AG04449 (cell line): ENCODE measurements at regions not wholly inside any gene's neighbourhood (a gene's known extent, or its start where the extent isn't known, plus 50 kb on each side); places are given as distances from the start of the nearest gene placed in this dataset.
A peak's percentile ranks its signal among the peaks of the same experiment; 100 is the strongest.
"Not testable (repeated sequence)": the region's sequence is repeated elsewhere in the genome, so short reads cannot be mapped to it uniquely, and the experiment has no call there.

Experiments used
- CTCF ChIA-PET: fragments of 350-600 bp; formaldehyde crosslinking; extraction: SDS; loops from one replicate; lab custom pipeline; 2021; ENCODE audit warnings: antibody characterized with exemption; lab: Yijun Ruan, JAX
- POLR2A ChIA-PET: fragments of 400-600, 350-600 bp; formaldehyde crosslinking; extraction: SDS; loops from one replicate; lab custom pipeline; 2020; ENCODE audit warnings: antibody characterized with exemption, inconsistent platforms; lab: Yijun Ruan, JAX
- DNase-seq: peaks from one replicate; pipeline ENCODE4 v3.0.0-alpha.2; 2010; ENCODE audit warnings: low read depth, low spot score
- H3K4me3 ChIP-seq: 2 replicates; pipeline ENCODE4 v1.5.1; 2011; ENCODE audit warnings: low read depth, mild to moderate bottlenecking, control low read depth, low read length
- CTCF ChIP-seq: IDR thresholded peaks from one replicate; pipeline ENCODE4 v1.5.1; 2011; ENCODE audit warnings: mild to moderate bottlenecking, moderate library complexity, low read length, control low read depth, inconsistent platforms; ENCODE audit not compliant: insufficient read depth; ENCODE audit errors: missing control alignments

GRCh38 chr17:83205387-83206035, 126.1 kb downstream of the METRNL start:
- TF ChIP-seq CTCF: peak; percentile 14
- POLR2A ChIA-PET, CTCF ChIA-PET, H3K4me3 ChIP-seq, DNase-seq: not testable (repeated sequence)

GRCh38 chr17:83206036-83206394, 126.6 kb downstream of the METRNL start:
- POLR2A ChIA-PET, H3K4me3 ChIP-seq, DNase-seq: not testable (repeated sequence)
- CTCF ChIA-PET: interaction anchor here (0.9 kb wide), 1 partner anchor 425 kb away, joined by 6 read pairs; no protein-coding TSS in a partner anchor

- H3K4me3 ChIP-seq, POLR2A ChIA-PET, DNase-seq: not testable (repeated sequence)
- CTCF ChIA-PET: interaction anchor here (0.7 to 0.9 kb wide), 2 partner anchors 243 to 426 kb away, joined by 3 to 6 read pairs; no protein-coding TSS in a partner anchor
Observed at GRCh38 chr17:83206819-83207588, 127.6 kb downstream of the METRNL start.

GRCh38 chr17:83247001-83247400, 167.6 kb downstream of the METRNL start:
- H3K4me3 ChIP-seq, DNase-seq, POLR2A ChIA-PET, CTCF ChIA-PET: not testable (repeated sequence)
